Ovary (tissue), 3 donors: ENCODE measurements at regions not wholly inside any gene's neighbourhood (a gene's known extent, or its start where the extent isn't known, plus 50 kb on each side); places are given as distances from the start of the nearest gene placed in this dataset.

ENCODE experiments used
- CTCF ChIP-seq, 3 donors: fragments of 450-650 bp in 2 of 3; fragments of 200-600 bp in 1 of 3; IDR thresholded peaks; one replicate each; pipeline versions ENCODE4 v1.5.1 to v1.8.0; 2016 to 2022; ENCODE audit warnings: antibody characterized with exemption in 3 of 3, mild to moderate bottlenecking in 1 of 3
- POLR2A ChIP-seq: fragments of 450-650 bp; IDR thresholded peaks from one replicate; pipeline ENCODE4 v1.6.1; 2017; ENCODE audit warnings: antibody characterized with exemption, mild to moderate bottlenecking, moderate library complexity
- donor health status: DM: no; HTN: no; CAD: no.

- TF ChIP-seq CTCF (IDR thresholded peaks at IDR 0.05) (no peak), POLR2A (no peak)
Measured at GRCh38 chr3:35385271-35385670, 254.1 kb upstream of the ARPP21 start.
